Right lobe of liver (tissue), 6 donors: ENCODE measurements at regions not wholly inside any gene's neighbourhood (a gene's known extent, or its start where the extent isn't known, plus 50 kb on each side); places are given as distances from the start of the nearest gene placed in this dataset.

ENCODE experiments used
- ATAC-seq, 4 donors: fragments of 200-7000 bp; cut with Tn5 transposase; one replicate each; pipeline ENCODE4 v1.9.1; 2020; ENCODE audit warnings: mild to moderate bottlenecking in 4 of 4, moderate library complexity in 4 of 4
- DNase-seq, 3 donors: peaks; one replicate each; pipeline ENCODE4 v3.0.0-alpha.2; 2020
- H3K27ac ChIP-seq, 3 donors: fragments of 200-600 bp; one replicate each; pipeline ENCODE4 v1.8.0; 2022
- H3K27me3 ChIP-seq, 2 donors: fragments of 200-600 bp; one replicate each; pipeline ENCODE4 v1.8.0; 2022
- H3K36me3 ChIP-seq, 4 donors: fragments of 200-600 bp; sonication (generic) in 1 of 4; one replicate each; pipeline versions ENCODE4 v1.5.1 to v1.8.0; 2017 to 2022; ENCODE audit warnings: control low read depth in 1 of 4
- H3K4me1 ChIP-seq, 4 donors: fragments of 200-600 bp; sonication (generic) in 1 of 4; one replicate each; pipeline versions ENCODE4 v1.5.1 to v1.8.0; 2017 to 2022; ENCODE audit warnings: control low read depth in 1 of 4
- H3K4me3 ChIP-seq, 3 donors: fragments of 200-600 bp; one replicate each; pipeline ENCODE4 v1.8.0; 2022
- H3K9me3 ChIP-seq, 4 donors: fragments of 200-600 bp; sonication (generic) in 1 of 4; one replicate each; pipeline versions ENCODE4 v1.5.1 to v1.8.0; 2017 to 2022; ENCODE audit warnings: control low read depth in 1 of 4
- CTCF ChIP-seq, 4 donors: fragments of 200-600 bp in 3 of 4; fragments of 450-650 bp in 1 of 4; IDR thresholded peaks; one replicate each; pipeline versions ENCODE4 v1.5.1 to v1.8.0; 2016 to 2022; ENCODE audit warnings: antibody characterized with exemption in 4 of 4, mild to moderate bottlenecking in 2 of 4
- POLR2A ChIP-seq: fragments of 450-650 bp; IDR thresholded peaks from one replicate; pipeline ENCODE4 v1.6.1; 2017; ENCODE audit warnings: antibody characterized with exemption, mild to moderate bottlenecking
- WGBS: methylation state at CpG from one replicate; pipeline ENCODE4 v1.1.6; 2018; ENCODE audit warnings: low coverage, low lambda C conversion rate; ENCODE audit not compliant: insufficient coverage; ENCODE audit errors: missing lambda C conversion rate; 5-methylcytosine and 5-hydroxymethylcytosine counted together
- intact Hi-C, 2 donors: fragments of 100-400 bp; cut with DNase I; formaldehyde crosslinking; loops; one replicate each; pipeline versions ENCODE4 v1.11.2 to v1.14.1; 2022
- donor health status: DM: no; HTN: yes; CAD: no.
- donor health status: DM: no; HTN: no; CAD: no.
- donor health status: DM: no; HTN: no; CAD: no.
- donor health status: DM: no; HTN: yes; CAD: no.
- donor health status: DM: no; HTN: yes; CAD: no.

- WGBS = 90% methylated on average over 8 of the region's 8 CpGs
- intact Hi-C loops = no loop called here
- ATAC-seq = no peak
Observed at GRCh38 chr6:11919771-11920440, 92.2 kb upstream of the HIVEP1 start.

DNA sequence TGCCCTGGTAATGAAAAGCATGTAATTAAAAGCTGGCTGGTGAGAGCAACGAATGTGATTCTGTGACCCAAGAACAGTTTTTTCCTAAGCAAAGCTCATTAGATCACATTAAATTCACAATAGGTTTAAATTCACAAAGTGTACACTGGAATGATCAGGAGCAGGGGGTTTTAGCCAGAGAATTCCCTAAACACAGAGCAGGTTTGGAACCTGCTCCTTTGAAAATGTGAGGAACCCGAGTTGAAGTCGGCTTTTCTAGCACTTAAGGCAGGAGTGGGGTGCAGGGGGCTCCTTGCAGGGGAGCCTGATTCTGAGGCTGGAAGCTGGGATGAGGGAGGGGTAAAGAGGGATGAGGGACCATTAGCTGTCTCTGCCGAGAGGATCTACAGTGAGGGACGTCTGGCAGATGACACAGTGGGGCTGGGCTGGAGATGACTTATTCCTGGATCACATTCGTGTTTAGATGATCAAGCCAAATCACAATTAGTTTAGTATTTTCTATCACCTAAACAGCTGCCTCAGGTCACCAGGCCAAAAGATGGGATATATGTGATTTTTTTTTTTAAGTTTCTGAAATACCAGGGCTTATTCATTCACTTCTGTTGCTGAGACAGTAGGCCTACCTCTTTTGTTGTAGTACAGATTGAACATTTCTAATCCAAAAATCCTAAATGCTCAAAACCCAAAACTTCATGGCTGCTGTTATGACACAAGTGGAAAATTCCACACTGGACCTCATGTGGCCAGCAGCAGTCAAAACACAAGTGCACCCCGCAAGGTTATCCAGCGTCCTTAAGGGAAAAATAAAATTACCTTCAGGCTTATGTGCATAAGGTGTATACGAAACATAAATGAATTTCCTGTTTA lies 93.1 kb upstream of the HIVEP1 start:
- no peak overlapping the region for H3K4me3 ChIP-seq
- ATAC-seq (no peak), DNase-seq (no peak)
- H3K27me3 ChIP-seq = no peaks in the 10 kb centered on the region
- H3K27ac ChIP-seq = no peak overlapping the region
- intact Hi-C loops = no loop called here
- 92% methylated on average over 6 of the region's 9 CpGs for WGBS
- no peaks in the 10 kb centered on the region for H3K36me3 ChIP-seq
- no peaks in the 10 kb centered on the region for H3K9me3 ChIP-seq
- H3K4me1 ChIP-seq = no peaks in the 10 kb centered on the region
- TF ChIP-seq CTCF (IDR thresholded peaks at IDR 0.05) (no peak), POLR2A (no peak)

More at GRCh38 chr6:11919771-11920440, 92.2 kb upstream of the HIVEP1 start:
- no peaks in the 10 kb centered on the region for H3K27me3 ChIP-seq
- no peaks in the 10 kb centered on the region for H3K36me3 ChIP-seq
- no peaks in the 10 kb centered on the region for H3K9me3 ChIP-seq
- TF ChIP-seq CTCF (IDR thresholded peaks at IDR 0.05) (no peak), POLR2A (no peak)
- H3K4me1 ChIP-seq = no peaks in the 10 kb centered on the region
- H3K27ac ChIP-seq = no peak overlapping the region
- no peak overlapping the region for H3K4me3 ChIP-seq
- no peak for DNase-seq

DNA sequence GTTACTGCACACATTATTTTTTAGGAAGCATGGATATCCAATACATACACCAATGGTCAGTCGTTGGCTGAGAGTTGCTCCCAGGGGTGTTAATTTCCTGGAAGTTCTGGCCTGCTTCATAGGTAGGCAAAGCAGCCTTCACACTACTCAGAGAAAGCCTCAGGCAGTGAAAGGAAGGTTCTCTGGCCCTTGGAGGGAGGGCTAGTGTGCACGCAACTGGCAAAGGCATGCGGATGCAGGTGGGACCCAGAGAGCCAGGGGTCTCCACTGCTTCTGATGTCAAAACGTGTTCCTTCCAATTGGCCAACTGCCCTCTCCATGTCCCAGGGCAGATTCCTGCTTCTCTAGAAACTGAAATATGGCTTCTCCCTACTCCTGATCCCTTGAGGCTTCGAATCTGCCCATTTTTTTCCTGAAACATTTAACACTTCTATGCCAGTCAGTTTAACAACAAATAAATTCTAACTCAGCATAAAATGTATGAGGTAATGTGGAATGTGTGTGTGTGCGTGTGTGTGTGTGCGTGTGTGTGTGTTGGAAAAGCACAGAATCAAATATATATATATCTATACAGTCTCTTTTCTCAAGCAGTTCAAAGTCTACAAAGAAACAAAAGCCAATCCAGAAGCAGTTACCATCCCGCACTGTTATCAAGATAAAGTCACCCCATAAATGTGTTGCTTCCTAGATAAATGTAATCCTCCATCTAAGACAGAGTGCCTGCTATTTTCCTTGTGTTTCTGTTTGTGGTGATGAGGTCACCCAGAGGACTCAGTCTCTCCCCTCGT lies 94.0 kb upstream of the HIVEP1 start:
- intact Hi-C loops = no loop called here
- DNase-seq (no peak), ATAC-seq (no peak)
- WGBS = 87% methylated on average over 5 of the region's 9 CpGs
- TF ChIP-seq POLR2A (no peak), CTCF (IDR thresholded peaks at IDR 0.05) (no peak)
- Histone ChIP-seq H3K36me3 (no peaks in the 10 kb centered on the region), H3K27me3 (no peaks in the 10 kb centered on the region), H3K9me3 (no peaks in the 10 kb centered on the region), H3K4me1 (no peaks in the 10 kb centered on the region), H3K4me3 (no peak overlapping the region), H3K27ac (no peak overlapping the region)

- Histone ChIP-seq H3K36me3 (no peaks in the 10 kb centered on the region), H3K4me1 (no peaks in the 10 kb centered on the region), H3K9me3 (no peaks in the 10 kb centered on the region), H3K27ac (no peak overlapping the region), H3K27me3 (no peaks in the 10 kb centered on the region), H3K4me3 (no peak overlapping the region)
- intact Hi-C loops = no loop called here
- 92% methylated on average over 6 of the region's 6 CpGs for WGBS
- TF ChIP-seq CTCF (IDR thresholded peaks at IDR 0.05) (peak in 3 of 4 donors; percentile 11 to 26 (median 13)), POLR2A (no peak)
- no peak for DNase-seq
- ATAC-seq = peak in 1 of 4 donors; percentile 29
Observed at GRCh38 chr6:11912420-11912819, 99.7 kb upstream of the HIVEP1 start.
